GM12875 (cell line): ENCODE measurements at regions not wholly inside any gene's neighbourhood (a gene's known extent, or its start where the extent isn't known, plus 50 kb on each side); places are given as distances from the start of the nearest gene placed in this dataset.

Source experiments
- H3K4me3 ChIP-seq: one replicate; pipeline ENCODE4 v1.5.1; 2011; ENCODE audit warnings: low read depth, low read length, control low read depth
- TF ChIP-seq, protein P1 (sequence below): IDR thresholded peaks from 2 replicates; pipeline ENCODE4 v1.5.1; 2011; ENCODE audit warnings: low read depth, mild to moderate bottlenecking, control low read depth, inconsistent platforms, low read length, moderate library complexity, borderline replicate concordance; ENCODE audit not compliant: insufficient read depth

DNA sequence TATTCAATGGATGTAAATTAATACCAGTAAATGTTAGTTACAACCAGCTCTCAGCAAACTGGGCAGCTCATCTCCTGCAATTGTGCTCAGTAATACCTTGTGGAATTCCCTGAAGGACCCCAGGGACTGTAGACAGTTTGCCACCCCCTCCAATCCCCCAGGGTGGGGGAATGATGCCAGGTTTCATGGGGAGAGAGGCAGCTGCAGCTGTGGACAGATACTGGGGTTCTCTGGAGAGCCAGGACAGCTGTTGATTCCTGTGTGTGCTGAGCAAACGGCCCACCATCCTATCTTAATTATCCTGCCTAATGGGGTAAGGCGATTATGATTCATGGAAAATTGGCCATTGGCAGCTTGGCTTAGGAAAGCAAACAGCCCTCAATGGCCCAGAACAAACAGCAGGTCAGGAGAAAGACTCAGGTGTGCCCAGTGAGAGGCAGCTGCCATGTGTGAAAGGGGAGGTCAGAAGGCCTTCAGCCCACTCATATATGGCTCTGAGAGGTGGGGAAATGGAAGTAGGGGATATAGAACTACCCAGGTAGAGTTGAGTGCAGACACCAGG is 148.9 kb upstream of the CTTNBP2NL start:
- TF ChIP-seq, protein P1, sequence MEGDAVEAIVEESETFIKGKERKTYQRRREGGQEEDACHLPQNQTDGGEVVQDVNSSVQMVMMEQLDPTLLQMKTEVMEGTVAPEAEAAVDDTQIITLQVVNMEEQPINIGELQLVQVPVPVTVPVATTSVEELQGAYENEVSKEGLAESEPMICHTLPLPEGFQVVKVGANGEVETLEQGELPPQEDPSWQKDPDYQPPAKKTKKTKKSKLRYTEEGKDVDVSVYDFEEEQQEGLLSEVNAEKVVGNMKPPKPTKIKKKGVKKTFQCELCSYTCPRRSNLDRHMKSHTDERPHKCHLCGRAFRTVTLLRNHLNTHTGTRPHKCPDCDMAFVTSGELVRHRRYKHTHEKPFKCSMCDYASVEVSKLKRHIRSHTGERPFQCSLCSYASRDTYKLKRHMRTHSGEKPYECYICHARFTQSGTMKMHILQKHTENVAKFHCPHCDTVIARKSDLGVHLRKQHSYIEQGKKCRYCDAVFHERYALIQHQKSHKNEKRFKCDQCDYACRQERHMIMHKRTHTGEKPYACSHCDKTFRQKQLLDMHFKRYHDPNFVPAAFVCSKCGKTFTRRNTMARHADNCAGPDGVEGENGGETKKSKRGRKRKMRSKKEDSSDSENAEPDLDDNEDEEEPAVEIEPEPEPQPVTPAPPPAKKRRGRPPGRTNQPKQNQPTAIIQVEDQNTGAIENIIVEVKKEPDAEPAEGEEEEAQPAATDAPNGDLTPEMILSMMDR: no peak
- no peak overlapping the region for H3K4me3 ChIP-seq

DNA sequence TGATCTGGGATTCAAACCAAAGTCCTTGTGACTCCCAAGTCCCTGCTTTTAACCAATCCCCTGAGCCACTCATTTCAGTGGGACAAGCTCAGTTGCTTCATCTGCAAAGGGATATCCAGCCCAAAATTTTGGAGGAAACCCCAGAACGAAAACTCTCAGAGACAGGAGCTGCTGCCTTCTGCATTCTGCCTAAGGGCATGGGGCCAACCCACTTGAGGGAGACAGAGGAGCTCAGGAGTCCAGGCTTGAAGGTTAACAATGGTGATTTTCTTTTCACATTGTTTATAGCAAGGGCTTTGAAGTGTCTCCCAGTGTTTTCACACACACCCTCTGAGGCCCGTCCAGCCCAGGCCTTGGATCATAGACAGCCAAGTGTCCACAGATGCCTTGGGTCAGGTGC is 148.1 kb upstream of the CTTNBP2NL start:
- no peak overlapping the region for H3K4me3 ChIP-seq
- TF ChIP-seq, protein P1: no peak

DNA sequence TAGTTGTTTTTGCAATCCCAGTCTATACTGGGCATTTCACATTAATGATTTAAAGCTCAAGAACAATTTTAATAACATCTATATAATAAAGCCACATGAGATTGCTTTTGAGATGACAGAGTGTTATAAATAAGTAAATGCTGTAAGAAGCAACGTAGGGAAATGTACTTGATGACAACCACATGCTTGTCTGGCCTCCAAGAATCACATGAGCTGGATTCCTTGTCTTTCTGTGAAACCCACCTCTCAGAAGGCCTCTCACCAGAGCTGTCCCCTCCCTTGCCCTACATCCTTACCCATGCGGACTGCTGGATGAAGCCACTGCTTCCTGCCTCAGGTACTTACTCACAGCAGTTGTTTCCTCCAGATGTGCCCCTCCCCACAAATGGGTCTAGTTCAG is 145.1 kb upstream of the CTTNBP2NL start:
- TF ChIP-seq, protein P1: no peak
- H3K4me3 ChIP-seq: no peak overlapping the region

DNA sequence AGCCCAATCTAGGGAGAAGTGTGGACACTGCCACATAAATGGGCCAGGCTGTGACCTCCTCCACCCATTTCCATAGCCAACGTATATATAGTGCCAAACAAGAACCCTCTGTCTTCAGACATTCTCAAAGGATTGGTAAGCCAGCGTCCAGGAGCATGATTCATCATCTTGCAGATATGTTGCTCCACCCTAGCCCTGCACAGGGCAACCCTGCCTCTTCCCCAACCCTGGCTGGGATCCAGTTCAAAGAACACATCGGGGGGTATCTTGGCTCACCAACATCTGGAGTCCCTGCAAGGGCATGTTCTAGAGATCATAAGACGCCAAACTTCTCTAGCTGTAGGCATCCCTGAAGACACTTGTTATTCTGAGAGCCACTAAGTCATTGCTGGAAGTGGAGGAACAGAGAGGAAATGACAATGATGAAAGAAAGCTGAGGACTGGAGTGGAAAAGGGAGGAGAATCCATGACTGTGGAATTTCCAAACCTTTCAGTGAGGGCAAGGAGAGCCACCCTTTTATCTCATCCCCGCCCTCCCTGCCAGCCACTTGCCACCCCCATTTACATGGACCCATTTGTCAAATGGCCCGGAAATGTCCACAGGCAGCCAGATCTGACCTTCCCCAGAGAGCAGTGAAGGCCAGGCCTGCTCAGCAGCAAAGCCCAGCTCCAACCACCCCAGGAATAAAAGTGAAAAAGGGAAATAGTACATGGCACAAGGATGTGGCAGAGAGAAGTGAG is 144.1 kb upstream of the CTTNBP2NL start:
- TF ChIP-seq, protein P1: no peak

DNA sequence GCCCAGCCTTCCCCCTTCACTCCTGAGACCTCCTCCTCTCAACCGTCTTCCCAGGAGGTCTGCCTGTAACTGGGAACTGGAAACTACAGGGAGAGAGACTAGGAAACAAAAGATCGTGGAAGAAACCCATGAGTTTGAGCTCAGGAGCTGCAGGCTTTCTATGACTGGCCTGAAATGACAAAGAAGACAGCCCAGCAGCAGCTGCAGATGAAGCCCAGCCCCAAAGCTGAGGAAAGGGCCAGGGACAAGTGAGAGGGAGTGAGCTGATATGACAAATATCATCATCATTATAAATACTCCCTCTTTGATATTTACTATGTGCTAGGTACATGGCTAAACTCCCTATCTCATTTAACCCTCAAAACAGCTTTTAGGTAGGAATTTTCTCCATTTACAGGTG is 142.6 kb upstream of the CTTNBP2NL start:
- TF ChIP-seq, protein P1: no peak

More for the DNA sequence above, 144.1 kb upstream of the CTTNBP2NL start:
- no peak overlapping the region for H3K4me3 ChIP-seq

DNA sequence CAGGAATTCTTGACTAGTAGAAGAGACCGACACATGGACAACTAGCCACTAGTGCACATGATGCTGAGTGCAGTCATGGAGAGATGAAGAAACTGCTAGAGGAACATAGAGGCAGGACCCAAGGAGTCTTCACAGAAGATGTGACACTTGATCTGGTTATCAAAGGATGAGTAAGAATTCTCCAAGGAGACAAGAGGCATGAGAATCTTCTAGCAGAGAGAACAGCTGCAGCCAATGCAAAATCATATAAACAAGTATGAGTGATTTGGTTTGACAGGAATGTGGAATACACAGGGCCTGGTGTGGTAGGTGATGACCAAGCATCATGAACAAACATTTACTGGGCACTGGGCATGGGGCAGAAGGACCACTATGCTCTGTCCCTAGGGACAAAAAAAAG is 140.9 kb upstream of the CTTNBP2NL start:
- TF ChIP-seq, protein P1: no peak
- no peak overlapping the region for H3K4me3 ChIP-seq

More for the DNA sequence above, 142.6 kb upstream of the CTTNBP2NL start:
- H3K4me3 ChIP-seq: no peak overlapping the region

DNA sequence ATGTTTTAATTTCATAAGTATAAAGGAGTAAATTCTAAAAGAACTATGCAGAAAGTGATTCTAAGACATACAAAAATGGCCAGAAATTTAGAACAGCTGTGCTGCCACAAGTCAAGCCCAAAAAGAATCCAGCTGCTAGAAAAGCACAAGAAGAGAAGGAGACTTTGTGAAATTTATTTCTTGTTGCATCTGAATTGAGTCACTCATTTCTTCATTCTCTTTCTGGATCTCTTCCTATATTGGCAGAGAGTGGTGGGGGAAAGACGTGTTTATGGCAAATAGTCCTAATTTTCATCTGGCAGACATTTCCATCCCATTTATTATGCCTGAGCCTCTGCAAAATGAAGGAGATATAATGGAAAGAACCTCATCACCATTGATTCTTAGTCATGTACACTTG is 139.6 kb upstream of the CTTNBP2NL start:
- TF ChIP-seq, protein P1: no peak
- no peak overlapping the region for H3K4me3 ChIP-seq
